Nephron progenitor cell (in vitro differentiated cells): ENCODE measurements at regions not wholly inside any gene's neighbourhood (a gene's known extent, or its start where the extent isn't known, plus 50 kb on each side); places are given as distances from the start of the nearest gene placed in this dataset.

ENCODE experiments used
- DNase-seq: peaks from one replicate; pipeline ENCODE4 v3.0.0; 2021
- H3K27ac Mint-ChIP-seq: 2 replicates; pipeline ENCODE4 v1.8.0; 2021; ENCODE audit warnings: mild to moderate bottlenecking, moderate library complexity, mixed read lengths
- H3K27me3 Mint-ChIP-seq: 2 replicates; pipeline ENCODE4 v1.8.0; 2021; ENCODE audit warnings: mild to moderate bottlenecking, low read depth, mixed read lengths; ENCODE audit not compliant: poor library complexity
- H3K36me3 Mint-ChIP-seq: 2 replicates; pipeline ENCODE4 v1.8.0; 2021; ENCODE audit warnings: low read depth, mixed read lengths
- H3K4me1 Mint-ChIP-seq: 2 replicates; pipeline ENCODE4 v1.8.0; 2021; ENCODE audit warnings: mixed read lengths
- H3K4me3 Mint-ChIP-seq: 2 replicates; pipeline ENCODE4 v1.8.0; 2021; ENCODE audit warnings: mild to moderate bottlenecking, moderate library complexity, mixed read lengths
- H3K9me3 Mint-ChIP-seq: 2 replicates; pipeline ENCODE4 v1.8.0; 2021; ENCODE audit warnings: mild to moderate bottlenecking, moderate library complexity, mixed read lengths
- CTCF ChIP-seq: fragments of 200-600 bp; sonication (generic); IDR thresholded peaks from 2 replicates; pipeline ENCODE4 v1.5.0; 2021; ENCODE audit warnings: antibody characterized with exemption

DNA sequence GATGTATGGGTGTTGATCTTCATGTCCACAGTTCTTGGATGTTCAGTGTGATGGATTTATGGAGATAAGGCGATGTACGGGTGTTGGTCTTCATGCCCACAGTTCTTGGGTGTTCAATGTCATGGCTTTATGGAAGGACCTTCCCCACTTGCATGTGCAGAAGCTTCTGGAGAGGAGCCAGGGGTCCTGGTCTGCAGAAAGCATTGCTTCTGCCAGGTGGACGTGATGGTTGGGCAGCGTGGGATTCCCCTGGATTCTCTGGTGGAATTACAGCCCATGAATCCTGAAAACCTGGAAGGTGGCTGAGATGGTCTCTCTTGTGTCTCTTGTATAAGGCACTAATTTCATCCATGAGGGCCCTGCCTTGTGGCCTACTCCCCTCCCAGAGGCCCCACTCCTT is 183.7 kb upstream of the TCERG1L start:
- no peaks in the 10 kb centered on the region for H3K9me3 Mint-ChIP-seq
- peaks cover 6% of the 10 kb centered on the region for H3K4me1 Mint-ChIP-seq
- no peak overlapping the region for H3K4me3 Mint-ChIP-seq
- H3K27me3 Mint-ChIP-seq: peaks cover 17% of the 10 kb centered on the region
- TF ChIP-seq CTCF: no peak
- H3K36me3 Mint-ChIP-seq: no peaks in the 10 kb centered on the region
- H3K27ac Mint-ChIP-seq: no peak overlapping the region
- DNase-seq: no peak

GRCh38 chr10:131495892-131496291 is 184.4 kb upstream of the TCERG1L start:
- Mint-ChIP-seq H3K27me3 (peaks cover 21% of the 10 kb centered on the region), H3K27ac (no peak overlapping the region), H3K4me3 (no peak overlapping the region), H3K4me1 (peaks cover 6% of the 10 kb centered on the region), H3K36me3 (no peaks in the 10 kb centered on the region), H3K9me3 (no peaks in the 10 kb centered on the region)
- no peak for TF ChIP-seq CTCF
- no peak for DNase-seq

DNA sequence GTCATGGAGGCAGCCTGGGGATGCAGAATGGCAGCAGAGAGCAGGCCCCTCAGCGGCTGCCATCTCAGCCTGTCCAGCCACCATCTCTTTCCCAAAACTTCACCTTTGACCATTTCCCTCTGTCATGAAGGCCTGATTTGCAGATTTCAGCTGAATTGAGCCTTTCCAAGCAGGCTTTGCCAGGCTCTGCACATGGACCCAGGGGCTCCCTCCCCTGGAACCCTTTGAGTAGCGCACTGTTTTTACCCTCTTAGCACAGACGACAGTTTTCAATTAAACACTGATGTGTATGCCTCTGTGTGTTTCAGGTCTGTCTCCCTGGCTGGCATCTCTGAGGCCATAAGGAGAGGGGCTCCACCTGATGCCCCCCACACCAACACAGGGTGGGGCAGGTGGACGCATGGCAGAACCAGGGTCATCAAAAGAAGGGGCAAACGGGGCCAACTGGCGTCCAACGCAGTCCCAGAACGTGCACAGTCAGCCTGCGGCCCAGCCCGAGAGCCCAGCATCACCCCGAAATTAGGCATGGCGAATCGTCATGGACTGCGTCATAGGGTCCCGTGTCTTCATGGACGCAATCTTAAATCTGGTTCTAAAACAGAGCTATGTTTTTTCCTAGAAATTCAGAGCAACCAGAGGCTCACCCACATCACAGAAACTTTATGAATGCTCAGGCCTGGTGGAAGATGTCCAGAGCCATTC is 185.0 kb upstream of the TCERG1L start:
- Mint-ChIP-seq H3K27me3 (peaks cover 21% of the 10 kb centered on the region), H3K9me3 (peaks cover 2% of the 10 kb centered on the region), H3K4me1 (peaks cover 6% of the 10 kb centered on the region), H3K4me3 (no peak overlapping the region), H3K36me3 (no peaks in the 10 kb centered on the region), H3K27ac (no peak overlapping the region)
- DNase-seq: no peak
- TF ChIP-seq CTCF: no peak

GRCh38 chr10:131499566-131499965 is 188.0 kb upstream of the TCERG1L start:
- Mint-ChIP-seq H3K4me3 (no peak overlapping the region), H3K36me3 (peaks cover 9% of the 10 kb centered on the region)
- TF ChIP-seq CTCF: no peak

GRCh38 chr10:131500181-131500580 is 188.7 kb upstream of the TCERG1L start:
- Mint-ChIP-seq H3K4me3 (no peak overlapping the region), H3K9me3 (peaks cover 38% of the 10 kb centered on the region), H3K4me1 (peaks cover 6% of the 10 kb centered on the region), H3K27ac (no peak overlapping the region), H3K27me3 (peaks cover 21% of the 10 kb centered on the region), H3K36me3 (peaks cover 9% of the 10 kb centered on the region)
- no peak for DNase-seq
- no peak for TF ChIP-seq CTCF

More at GRCh38 chr10:131499566-131499965, 188.0 kb upstream of the TCERG1L start:
- no peak for DNase-seq
- peaks cover 6% of the 10 kb centered on the region for H3K4me1 Mint-ChIP-seq
- no peak overlapping the region for H3K27ac Mint-ChIP-seq
- H3K9me3 Mint-ChIP-seq: peaks cover 33% of the 10 kb centered on the region
- H3K27me3 Mint-ChIP-seq: peaks cover 21% of the 10 kb centered on the region

DNA sequence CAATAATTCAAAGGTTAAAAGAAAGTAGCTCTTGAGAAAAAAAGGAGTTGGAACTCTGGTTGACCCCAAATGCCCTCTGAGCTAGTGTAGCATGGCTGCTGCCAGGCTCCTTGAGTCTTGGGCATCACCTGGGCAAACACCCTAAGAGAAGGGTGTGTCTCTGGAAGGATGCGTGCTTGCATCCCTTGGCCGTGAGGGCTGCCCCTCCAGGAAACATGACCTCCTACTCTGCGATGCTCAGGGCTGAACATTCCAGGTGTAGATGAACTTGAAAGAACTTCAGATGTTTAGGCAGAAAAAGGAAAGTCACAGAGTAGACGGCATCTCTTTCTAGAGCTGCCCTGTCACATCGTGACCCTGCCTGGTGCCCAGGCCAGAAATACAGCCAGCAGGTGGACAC is 189.4 kb upstream of the TCERG1L start:
- H3K27ac Mint-ChIP-seq: no peak overlapping the region

More for the DNA sequence above, 189.4 kb upstream of the TCERG1L start:
- peaks cover 9% of the 10 kb centered on the region for H3K36me3 Mint-ChIP-seq
- H3K4me3 Mint-ChIP-seq: no peak overlapping the region
- H3K4me1 Mint-ChIP-seq: peaks cover 6% of the 10 kb centered on the region
- H3K9me3 Mint-ChIP-seq: peaks cover 42% of the 10 kb centered on the region
- H3K27me3 Mint-ChIP-seq: peaks cover 20% of the 10 kb centered on the region
- DNase-seq: no peak
- TF ChIP-seq CTCF: no peak
